Keratinocyte (primary cell): ENCODE measurements at regions not wholly inside any gene's neighbourhood (a gene's known extent, or its start where the extent isn't known, plus 50 kb on each side); places are given as distances from the start of the nearest gene placed in this dataset.

Source experiments
- CTCF ChIP-seq, 3 experiments: IDR thresholded peaks in 1 of 3; conservative IDR thresholded peaks in 1 of 3; optimal IDR thresholded peaks in 1 of 3; 2 replicates in 2 of 3; 3 replicates in 1 of 3; pipeline versions ENCODE3 to v1.5.1; 2011; ENCODE audit warnings: low read length in 3 of 3, mild to moderate bottlenecking in 3 of 3, moderate library complexity in 2 of 3, control low read depth in 1 of 3, inconsistent platforms in 1 of 3; ENCODE audit not compliant: insufficient read depth in 2 of 3; ENCODE audit errors: extremely low read depth in 1 of 3
- EZH2 ChIP-seq: IDR thresholded peaks from one replicate; pipeline ENCODE4 v1.6.1; 2012; ENCODE audit warnings: inconsistent platforms, mild to moderate bottlenecking, low read length, moderate library complexity

DNA sequence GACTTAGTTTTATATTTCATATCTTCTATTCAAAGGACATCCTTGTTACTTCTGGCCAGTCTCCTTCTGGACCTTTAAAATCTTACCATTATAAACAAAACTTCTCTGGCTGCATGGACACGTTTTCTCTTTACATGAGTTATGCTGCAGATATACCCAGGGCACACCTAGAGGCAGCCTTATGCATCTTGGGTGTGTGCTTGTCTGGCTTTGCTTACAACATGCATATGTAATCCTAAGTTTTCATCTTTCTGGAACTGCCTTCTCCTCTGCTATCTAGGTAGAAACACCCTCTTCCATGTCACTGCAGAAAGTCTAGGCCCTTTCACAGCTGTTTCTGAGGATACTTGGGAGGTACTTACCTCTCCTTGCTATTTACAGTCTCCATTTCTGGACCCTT is 185.8 kb upstream of the RAG2 start:
- TF ChIP-seq CTCF (optimal IDR thresholded peaks at IDR 0.05 in 1 of 3, IDR thresholded peaks at IDR 0.05 in 1 of 3, conservative IDR thresholded peaks at IDR 0.05 in 1 of 3; ENCODE audit: extremely low read depth in 1 of 3, insufficient read depth in 2 of 3, low read length in 3 of 3) (no peak), EZH2 (no peak)
